Right atrium auricular region (tissue), 2 donors: ENCODE measurements at regions not wholly inside any gene's neighbourhood (a gene's known extent, or its start where the extent isn't known, plus 50 kb on each side); places are given as distances from the start of the nearest gene placed in this dataset.

Experiments used
- DNase-seq: peaks from one replicate; pipeline ENCODE4 v3.0.0-alpha.2; 2019; ENCODE audit warnings: low spot score
- H3K27ac ChIP-seq, 2 donors: fragments of 200-600 bp; sonication (generic); 1 replicate in 1 of 2; 2 replicates in 1 of 2; pipeline ENCODE4 v1.5.1; 2016 to 2019
- H3K27me3 ChIP-seq, 2 donors: fragments of 200-600 bp; sonication (generic); one replicate each; pipeline versions ENCODE4 v1.5.1 to v1.6.0; 2017 to 2019
- H3K36me3 ChIP-seq: fragments of 200-600 bp; sonication (generic); one replicate; pipeline ENCODE4 v1.5.1; 2016
- H3K4me1 ChIP-seq, 2 donors: fragments of 200-600 bp; sonication (generic); one replicate each; pipeline versions ENCODE4 v1.5.1 to v1.6.0; 2017 to 2019
- H3K4me3 ChIP-seq, 2 donors: fragments of 200-600 bp; sonication (generic); 1 replicate in 1 of 2; 2 replicates in 1 of 2; pipeline ENCODE4 v1.5.1; 2017 to 2019; ENCODE audit warnings: mild to moderate bottlenecking in 1 of 2, moderate library complexity in 1 of 2
- H3K9me3 ChIP-seq, 2 donors: fragments of 200-600 bp; sonication (generic); one replicate each; pipeline ENCODE4 v1.5.1; 2019
- TF ChIP-seq, protein P1 (sequence below), 2 donors: fragments of 200-600 bp; sonication (generic); IDR thresholded peaks; one replicate each; pipeline ENCODE4 v1.5.1; 2019; ENCODE audit warnings: antibody characterized with exemption in 2 of 2

DNA sequence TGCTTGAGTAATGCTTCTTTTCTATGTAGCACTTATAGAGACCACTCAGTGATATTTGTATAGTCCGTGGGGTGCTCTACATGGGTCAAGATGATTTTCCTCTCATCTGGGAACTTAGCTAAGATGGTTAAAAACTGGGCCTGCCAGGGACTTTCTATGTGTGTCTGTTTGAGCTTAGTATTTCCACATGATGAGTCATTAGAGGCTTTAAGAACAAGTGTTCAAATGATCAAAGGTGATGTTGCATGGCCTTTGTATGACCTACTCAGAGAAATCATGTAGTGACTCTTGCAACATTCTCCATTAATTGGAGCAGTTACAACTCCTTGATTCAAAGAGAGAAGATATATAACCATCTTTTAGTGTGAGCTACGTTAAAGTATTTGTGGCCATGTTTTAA, 1480.5 kb upstream of the IGFBP7 start:
- no peaks in the 10 kb centered on the region for H3K4me1 ChIP-seq
- H3K9me3 ChIP-seq: no peaks in the 10 kb centered on the region
- H3K27me3 ChIP-seq: no peaks in the 10 kb centered on the region
- TF ChIP-seq, protein P1, sequence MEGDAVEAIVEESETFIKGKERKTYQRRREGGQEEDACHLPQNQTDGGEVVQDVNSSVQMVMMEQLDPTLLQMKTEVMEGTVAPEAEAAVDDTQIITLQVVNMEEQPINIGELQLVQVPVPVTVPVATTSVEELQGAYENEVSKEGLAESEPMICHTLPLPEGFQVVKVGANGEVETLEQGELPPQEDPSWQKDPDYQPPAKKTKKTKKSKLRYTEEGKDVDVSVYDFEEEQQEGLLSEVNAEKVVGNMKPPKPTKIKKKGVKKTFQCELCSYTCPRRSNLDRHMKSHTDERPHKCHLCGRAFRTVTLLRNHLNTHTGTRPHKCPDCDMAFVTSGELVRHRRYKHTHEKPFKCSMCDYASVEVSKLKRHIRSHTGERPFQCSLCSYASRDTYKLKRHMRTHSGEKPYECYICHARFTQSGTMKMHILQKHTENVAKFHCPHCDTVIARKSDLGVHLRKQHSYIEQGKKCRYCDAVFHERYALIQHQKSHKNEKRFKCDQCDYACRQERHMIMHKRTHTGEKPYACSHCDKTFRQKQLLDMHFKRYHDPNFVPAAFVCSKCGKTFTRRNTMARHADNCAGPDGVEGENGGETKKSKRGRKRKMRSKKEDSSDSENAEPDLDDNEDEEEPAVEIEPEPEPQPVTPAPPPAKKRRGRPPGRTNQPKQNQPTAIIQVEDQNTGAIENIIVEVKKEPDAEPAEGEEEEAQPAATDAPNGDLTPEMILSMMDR (IDR thresholded peaks at IDR 0.05): no peak
- no peak for DNase-seq
- H3K27ac ChIP-seq: no peak overlapping the region
- H3K36me3 ChIP-seq: no peaks in the 10 kb centered on the region
- no peak overlapping the region for H3K4me3 ChIP-seq

DNA sequence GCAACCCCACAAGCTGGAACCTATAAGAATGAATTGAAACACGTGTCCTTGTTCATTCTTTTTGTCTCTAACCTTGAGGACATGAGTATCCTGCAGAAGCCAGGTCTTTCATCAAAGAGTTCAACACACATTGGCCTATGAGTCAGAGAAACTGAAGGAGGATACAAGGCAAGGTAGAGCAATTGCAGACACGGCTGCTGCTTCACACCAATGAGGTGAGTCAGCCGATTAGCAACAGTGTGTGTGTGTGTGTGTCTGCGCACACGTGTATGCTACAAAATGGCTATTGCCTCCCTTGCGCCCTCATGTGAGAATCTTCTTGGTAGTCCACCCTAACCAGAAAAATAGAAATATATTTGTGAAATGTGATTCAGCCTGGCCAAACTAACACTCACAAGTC, 1477.7 kb upstream of the IGFBP7 start:
- no peak for DNase-seq
- H3K4me3 ChIP-seq: no peak overlapping the region
- no peaks in the 10 kb centered on the region for H3K36me3 ChIP-seq
- no peaks in the 10 kb centered on the region for H3K27me3 ChIP-seq
- H3K27ac ChIP-seq: no peak overlapping the region
- H3K4me1 ChIP-seq: no peaks in the 10 kb centered on the region
- no peaks in the 10 kb centered on the region for H3K9me3 ChIP-seq
- TF ChIP-seq, protein P1 (IDR thresholded peaks at IDR 0.05): no peak

DNA sequence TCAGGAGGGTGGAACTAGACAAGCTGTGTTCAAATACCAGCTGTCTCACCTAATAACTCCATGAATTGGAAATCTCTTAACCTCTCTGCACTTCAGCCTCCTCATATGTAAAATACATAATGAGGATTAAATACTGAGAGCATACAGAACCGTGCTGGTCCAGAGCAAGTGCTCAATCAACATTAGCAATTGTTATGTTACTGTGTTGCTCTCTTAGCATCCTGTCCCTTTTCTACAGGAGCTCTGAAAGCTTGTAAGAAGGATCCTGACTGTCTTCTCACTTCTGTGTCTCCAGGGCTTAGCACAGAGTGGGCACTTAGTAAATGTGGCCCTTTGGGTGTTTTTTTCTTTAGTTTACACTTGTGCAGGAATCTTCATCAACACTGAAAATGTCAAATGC, 1456.1 kb upstream of the IGFBP7 start:
- no peaks in the 10 kb centered on the region for H3K9me3 ChIP-seq
- H3K27ac ChIP-seq: no peak overlapping the region
- no peaks in the 10 kb centered on the region for H3K27me3 ChIP-seq
- no peak for DNase-seq
- TF ChIP-seq, protein P1 (IDR thresholded peaks at IDR 0.05): no peak
- no peaks in the 10 kb centered on the region for H3K36me3 ChIP-seq
- no peaks in the 10 kb centered on the region for H3K4me1 ChIP-seq
- no peak overlapping the region for H3K4me3 ChIP-seq

DNA sequence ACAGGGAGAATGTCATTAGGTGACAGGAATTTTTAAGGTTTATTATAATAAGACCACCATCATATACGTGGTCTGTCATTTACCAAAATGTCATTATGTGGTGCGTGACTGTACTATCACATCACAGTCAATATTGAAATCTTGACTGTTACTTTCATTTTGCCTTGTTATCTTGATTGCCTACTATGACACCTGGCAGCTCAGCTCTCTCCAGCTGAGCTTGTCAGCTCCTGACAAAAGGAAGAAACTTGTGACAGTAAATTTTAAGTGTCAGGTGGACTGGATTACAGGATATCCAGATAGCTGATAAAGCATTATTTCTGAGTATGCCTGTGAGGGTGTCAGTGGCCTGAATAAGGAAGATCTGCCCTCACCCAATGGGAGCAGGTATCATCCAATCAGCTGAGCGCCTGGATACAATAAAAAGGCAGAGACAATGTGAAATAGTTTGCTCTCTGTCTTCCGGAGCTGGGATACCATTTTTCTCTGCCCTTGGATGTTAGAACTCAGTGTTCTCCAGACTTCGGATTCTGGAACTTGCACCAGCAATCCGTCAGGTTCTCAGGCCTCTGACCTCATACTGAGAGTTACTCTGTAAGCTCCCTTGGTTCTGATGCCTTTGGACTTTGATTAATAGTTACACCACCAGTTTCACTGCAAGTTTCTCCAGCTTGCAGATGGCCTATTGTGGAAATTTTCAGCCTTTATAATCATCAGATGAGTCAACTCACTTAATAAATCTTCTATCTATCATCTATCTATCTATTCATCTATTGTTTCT, 1454.7 kb upstream of the IGFBP7 start:
- TF ChIP-seq, protein P1 (IDR thresholded peaks at IDR 0.05): no peak
- Histone ChIP-seq H3K4me3 (no peak overlapping the region), H3K27me3 (no peaks in the 10 kb centered on the region), H3K36me3 (no peaks in the 10 kb centered on the region), H3K4me1 (no peaks in the 10 kb centered on the region), H3K27ac (no peak overlapping the region), H3K9me3 (no peaks in the 10 kb centered on the region)
- DNase-seq: no peak

DNA sequence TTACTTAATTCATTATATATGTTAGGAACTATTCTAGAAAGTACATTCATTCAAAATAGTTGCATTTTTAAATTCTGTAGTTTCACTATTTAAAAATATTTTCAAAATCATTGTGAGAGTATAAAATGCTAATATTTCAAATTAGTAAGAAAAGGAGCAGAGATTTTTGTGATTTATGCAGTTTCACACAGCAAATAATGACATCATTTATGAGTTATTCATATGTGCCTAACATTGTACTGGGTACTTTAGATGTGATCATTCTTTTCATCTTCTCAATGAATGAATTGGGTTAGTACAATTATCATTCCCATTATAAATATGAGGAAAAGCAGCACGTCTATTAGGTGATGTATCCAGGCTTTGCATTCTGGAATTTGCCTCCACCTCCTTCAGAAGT, 1451.0 kb upstream of the IGFBP7 start:
- H3K9me3 ChIP-seq: no peaks in the 10 kb centered on the region
- TF ChIP-seq, protein P1 (IDR thresholded peaks at IDR 0.05): no peak
- no peak overlapping the region for H3K27ac ChIP-seq
- DNase-seq: no peak
- H3K36me3 ChIP-seq: no peaks in the 10 kb centered on the region
- no peaks in the 10 kb centered on the region for H3K27me3 ChIP-seq
- no peaks in the 10 kb centered on the region for H3K4me1 ChIP-seq
- H3K4me3 ChIP-seq: no peak overlapping the region

DNA sequence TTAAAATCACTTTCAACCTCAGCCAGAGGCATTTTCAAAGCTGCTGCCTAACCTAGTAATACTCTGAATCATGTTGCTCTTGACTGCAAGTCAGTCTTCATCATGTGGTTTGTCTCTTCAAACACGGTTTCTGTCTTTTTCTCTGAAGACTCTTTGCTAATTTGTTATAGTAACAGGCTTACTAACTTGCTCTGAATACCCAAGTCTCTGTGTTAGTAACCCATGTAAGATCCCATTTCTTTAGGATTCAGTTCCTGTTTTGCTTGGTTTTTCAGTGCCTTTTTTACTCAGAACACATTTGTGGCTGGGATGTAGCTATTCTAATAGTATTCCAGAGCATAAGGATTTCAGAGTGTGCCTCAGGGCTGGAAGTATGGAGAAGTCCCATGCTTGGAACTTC, 1450.6 kb upstream of the IGFBP7 start:
- Histone ChIP-seq H3K27me3 (no peaks in the 10 kb centered on the region), H3K27ac (no peak overlapping the region), H3K9me3 (no peaks in the 10 kb centered on the region), H3K36me3 (no peaks in the 10 kb centered on the region), H3K4me1 (no peaks in the 10 kb centered on the region), H3K4me3 (no peak overlapping the region)
- DNase-seq: no peak
- TF ChIP-seq, protein P1 (IDR thresholded peaks at IDR 0.05): no peak
